ENCODE measurements at regions not wholly inside any gene's neighbourhood (a gene's known extent, or its start where the extent isn't known, plus 50 kb on each side); places are given as distances from the start of the nearest gene placed in this dataset.

- no peak for DNase-seq
These were observed 52.7 kb upstream of the PELI1 start for GRCh38 chr2:64196963-64197362.

DNA sequence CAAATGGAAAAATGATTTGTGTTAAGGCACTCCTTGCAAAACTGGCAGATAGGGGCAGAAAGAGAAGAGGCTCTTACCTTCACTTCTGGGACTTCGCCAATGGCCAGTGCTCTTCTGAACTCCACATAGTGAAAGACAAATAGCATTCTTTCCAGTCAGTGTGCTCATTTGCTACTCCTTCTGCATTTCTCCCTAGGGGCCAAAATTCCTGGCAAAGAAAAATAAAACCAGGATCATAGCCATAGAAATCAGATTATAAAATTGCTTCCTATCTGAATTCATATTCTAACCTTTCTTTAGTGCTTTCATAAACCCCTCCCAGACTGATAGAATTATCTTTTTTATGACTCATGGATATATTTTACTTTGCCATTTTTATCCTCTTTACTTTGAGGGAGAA is 56.9 kb upstream of the PELI1 start:
- no peak for DNase-seq

DNA sequence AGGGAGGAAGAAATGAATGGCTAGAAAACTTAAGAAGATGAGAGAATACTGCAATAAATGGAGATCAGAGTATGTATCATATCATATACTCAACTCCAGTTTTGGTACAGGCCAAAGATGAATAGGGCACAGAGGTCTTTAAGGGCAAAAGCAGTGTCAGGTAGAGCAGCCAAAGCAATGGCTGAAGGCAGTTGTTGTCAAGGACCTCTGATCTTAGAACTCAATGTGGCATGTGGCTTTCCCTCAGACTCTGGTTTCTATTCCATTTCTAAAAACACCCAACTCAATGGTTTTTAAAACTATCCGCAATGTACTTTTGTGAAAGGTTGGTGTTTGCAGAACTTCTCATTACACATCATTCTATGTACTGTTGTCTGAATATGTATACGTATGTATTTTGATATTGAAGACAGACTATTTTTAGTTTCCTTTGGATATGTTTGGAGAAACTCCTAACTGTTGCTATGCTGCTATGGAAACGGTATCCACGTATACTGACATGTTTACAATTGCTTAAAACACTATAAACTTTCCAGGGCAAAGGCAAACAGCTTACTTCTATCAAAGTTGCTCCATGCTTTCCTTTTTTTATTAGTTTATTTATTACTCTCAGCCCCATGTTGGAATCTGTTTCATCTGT is 58.1 kb upstream of the PELI1 start:
- peak; percentile 46 for DNase-seq

DNA sequence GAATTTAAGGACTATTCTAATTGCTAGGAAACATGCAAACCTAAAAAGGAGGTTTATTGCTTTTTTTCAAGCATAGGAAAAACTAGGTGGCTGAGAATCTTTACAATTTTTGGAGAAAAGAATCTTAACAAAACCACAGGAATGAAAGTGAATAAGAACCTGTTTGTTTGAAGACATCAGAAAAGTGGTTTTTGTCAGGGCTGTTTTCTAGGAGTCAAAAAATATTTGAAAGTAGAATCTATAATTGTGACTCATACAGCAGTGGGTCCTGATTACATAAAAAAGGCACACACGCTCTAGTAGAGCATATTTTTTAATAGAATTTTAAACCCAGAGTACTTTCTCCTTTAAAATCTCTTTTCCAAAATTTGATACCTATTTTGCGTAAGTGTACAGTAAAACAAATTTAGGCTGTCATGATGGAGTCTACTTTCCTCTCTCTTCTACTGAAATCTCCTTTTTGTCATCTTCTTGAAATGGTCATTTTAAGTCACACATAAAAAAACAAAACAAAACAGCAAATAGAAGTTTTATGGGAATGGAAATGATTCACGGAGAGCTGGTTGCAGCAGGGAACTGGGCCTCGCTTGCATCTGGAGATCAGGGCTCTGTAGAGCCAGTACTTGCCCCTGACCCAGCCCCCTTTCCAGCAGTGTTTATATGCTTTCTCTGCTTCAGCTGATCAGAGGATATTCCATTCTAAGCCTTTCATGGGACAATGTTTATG is 59.1 kb upstream of the PELI1 start:
- DNase-seq, result no peak

DNA sequence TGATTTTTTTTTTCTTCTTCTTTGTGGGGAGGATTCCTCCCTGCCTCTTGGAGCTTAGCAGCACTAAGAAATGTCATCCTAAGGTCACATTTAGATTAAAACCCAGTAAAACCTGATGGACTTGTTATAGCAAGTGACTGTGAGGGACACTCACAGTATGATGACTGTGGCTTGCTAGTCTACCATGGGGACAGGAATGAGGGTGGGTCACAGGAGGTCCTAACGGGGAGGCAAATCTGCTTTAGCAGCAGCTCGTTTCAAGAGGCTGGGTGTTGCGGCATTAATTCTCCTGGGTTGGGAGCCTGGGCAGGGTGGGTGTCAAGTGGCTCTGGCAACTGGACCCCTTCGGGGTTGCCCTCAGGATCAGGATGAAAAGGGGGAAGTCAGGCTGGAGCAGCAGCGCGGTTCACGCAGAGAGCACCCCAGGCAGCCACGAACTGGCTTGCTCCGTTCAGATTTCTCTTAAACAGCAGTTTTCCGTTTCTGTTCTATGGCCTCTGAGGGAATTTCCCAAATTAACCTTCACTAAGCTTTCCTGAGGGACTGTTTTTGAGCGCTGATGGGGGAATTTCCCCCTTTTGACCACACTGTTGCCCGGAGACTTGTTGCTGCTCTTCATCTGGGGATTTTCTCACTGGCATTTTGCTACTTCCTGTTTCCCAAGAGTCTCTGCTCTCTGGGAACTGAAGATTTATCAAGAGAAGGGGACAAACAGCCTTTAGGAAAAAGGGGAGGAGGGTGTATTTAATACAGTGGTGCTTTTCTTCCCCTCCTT is 59.8 kb upstream of the PELI1 start:
- peak; percentile 83 for DNase-seq

- no peak for DNase-seq
These were observed 60.5 kb upstream of the PELI1 start for GRCh38 chr2:64204703-64205102.

- no peak for DNase-seq
These were observed 61.2 kb upstream of the PELI1 start for GRCh38 chr2:64205415-64205814.

GRCh38 chr2:64207573-64207972 is 63.4 kb upstream of the PELI1 start:
- DNase-seq, result peak; percentile 56

GRCh38 chr2:64210816-64211215 is 66.6 kb upstream of the PELI1 start:
- no peak for DNase-seq

GRCh38 chr2:64211276-64211921 is 67.2 kb upstream of the PELI1 start:
- DNase-seq, result no peak

DNA sequence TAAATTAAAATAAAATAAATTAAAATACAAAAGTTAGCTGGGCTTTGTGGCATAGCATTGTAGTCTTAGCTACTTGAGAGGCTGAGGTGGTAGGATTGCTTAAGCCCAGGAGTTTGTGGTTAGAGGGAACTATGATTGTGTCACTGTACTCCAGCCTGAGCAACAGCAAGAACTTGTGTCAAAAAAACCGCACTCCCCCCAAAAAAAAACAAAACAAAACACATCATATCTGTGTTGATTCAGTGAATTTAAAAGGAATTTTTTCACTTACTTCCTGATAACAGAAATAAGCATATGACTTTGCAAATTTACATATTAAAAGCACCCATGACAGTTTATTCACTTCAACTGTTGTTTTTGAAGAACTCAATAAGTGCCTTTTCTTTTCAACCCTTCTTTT is 68.1 kb upstream of the PELI1 start:
- DNase-seq, result peak; percentile 51

GRCh38 chr2:64212801-64213321 is 68.6 kb upstream of the PELI1 start:
- DNase-seq, result peak; percentile 35

- no peak for DNase-seq
These were observed 69.5 kb upstream of the PELI1 start for GRCh38 chr2:64213532-64214275.

GRCh38 chr2:64214281-64215115 is 70.3 kb upstream of the PELI1 start:
- DNase-seq, result peak; percentile 69

GRCh38 chr2:64217198-64217869 is 73.1 kb upstream of the PELI1 start:
- DNase-seq, result no peak

- DNase-seq, result no peak
These were observed 74.0 kb upstream of the PELI1 start for GRCh38 chr2:64218137-64218802.

DNA sequence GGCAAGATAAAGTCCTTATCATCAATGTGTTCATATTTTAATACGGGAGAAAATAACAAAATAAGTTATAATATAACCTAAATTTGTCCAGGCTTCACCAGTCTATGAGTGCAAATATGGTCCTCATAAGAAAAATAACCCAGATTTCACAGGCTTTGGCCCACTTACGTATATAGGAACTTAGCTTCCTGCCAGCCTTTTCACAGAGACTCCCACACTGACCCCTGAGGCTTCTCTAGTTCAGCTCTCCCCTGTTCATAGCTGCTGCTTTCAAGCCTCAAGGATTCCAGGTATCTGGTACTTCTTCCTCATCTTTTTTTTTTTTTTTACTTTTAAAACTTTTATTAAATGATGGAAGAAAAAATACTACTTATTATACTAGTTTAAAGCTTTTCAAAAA is 74.9 kb upstream of the PELI1 start:
- DNase-seq, result no peak

DNA sequence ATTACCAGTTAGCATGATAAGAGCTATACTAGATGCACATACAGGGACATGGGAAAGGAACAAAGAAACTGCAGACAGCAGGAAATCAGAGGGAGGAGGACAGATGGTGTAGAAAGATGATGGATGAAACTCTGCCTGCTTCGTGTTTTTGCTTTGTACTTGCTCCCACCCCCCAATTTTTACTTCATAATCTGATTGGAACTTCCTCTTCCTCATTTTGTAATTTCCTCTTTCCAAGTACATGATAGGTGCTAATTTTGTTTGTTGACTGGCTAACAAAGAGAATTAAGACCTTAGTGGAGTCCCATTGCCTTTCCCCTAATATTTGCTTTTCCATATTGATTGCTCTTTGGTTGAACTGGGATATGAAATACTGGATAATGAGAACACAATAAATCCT is 76.0 kb upstream of the PELI1 start:
- no peak for DNase-seq

- no peak for DNase-seq
These were observed 76.8 kb upstream of the PELI1 start for GRCh38 chr2:64220894-64221617.

GRCh38 chr2:64221935-64222334 is 77.7 kb upstream of the PELI1 start:
- no peak for DNase-seq

Measured in CD4-positive, alpha-beta T cell treated with Interleukin-10 for 1 hour (primary cell).